Right forelimb (tissue), 1 donor: ENCODE measurements at regions not wholly inside any gene's neighbourhood (a gene's known extent, or its start where the extent isn't known, plus 50 kb on each side); places are given as distances from the start of the nearest gene placed in this dataset.

ENCODE experiments used
- DNase-seq: peaks from one replicate; pipeline ENCODE4 v3.0.0-alpha.2; 2018

- DNase-seq = no peak
These were observed 60.5 kb downstream of the NR2F2 start for GRCh38 chr15:96390986-96391385.

DNA sequence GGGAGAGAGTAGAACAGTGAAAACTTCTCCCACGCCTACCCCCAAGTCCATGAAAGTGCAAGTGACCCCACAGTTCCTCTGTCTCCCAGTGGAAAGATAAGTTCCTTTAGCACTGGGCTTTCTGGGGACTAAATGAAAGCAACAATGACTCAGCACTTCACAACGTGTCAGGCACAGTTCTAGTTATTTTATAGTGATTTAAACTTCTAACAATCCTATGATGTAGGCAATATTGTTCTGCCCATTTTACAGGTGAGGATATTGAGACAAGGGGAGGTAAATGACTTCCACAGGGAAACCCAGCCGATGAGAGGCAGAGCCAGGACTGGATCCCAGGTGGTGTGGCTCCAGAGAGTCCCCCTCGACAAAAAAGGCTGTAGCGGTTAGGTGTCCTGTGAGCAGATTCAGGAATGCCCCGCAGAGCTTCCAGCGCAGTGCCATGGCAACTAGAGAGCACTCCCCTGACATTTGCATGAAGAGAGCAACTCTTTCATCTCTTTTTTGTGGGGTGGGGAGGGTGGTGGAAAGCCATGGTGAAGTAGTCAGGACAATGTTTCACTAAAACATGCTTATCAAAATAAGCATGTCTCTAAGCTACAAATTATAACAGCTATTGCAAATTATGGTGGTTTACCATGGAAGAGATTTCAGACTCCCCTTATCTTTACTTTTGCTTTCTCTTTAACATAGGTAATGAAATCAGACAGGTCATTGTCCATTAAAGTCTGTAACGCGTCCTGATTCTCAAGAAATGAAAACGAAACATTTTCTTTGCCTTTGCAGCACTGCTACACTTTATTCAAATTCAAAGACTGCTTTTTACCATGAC, 62.1 kb downstream of the NR2F2 start:
- DNase-seq = no peak

GRCh38 chr15:96393209-96393513, 62.7 kb downstream of the NR2F2 start:
- no peak for DNase-seq

DNA sequence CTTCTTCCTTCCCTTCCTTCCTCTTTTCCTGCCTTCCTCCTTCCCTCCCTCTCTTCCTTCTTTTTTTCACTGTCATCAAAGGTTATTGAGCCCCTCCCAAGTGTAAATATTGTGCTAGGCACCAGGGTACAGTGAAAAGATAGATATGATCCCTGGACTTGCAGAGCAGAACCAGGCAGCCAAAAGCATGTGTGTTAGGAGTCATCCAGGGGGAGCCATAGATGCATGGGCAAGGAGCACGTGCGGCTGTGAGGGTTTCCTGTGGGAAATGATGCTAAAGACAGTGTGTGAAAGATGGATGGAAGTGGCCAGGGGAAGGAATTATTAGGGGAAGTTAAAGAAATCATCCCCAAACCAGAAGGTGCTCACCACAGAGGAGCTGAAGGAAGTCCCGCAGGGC, 65.2 kb downstream of the NR2F2 start:
- no peak for DNase-seq

- DNase-seq = no peak
These were observed 68.3 kb downstream of the NR2F2 start for GRCh38 chr15:96398776-96399175.

DNA sequence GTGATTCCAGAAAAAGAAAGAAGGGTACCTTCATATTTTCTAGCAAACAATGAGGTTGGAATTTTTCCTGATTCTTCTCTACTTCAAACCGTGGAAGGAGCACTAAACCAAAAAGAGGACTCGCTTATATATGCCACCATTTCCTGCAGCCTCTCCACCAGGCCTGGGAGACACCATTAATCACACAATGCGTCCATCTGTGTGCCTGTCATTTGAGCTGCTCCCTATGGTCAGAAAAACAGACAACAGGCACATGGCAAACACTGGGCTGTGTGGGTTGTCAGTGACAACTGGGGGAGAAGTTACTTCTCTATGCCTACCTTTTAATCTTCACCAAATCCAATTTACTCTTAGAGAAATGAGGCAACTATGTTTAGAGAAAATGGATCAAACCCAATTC, 71.9 kb downstream of the NR2F2 start:
- no peak for DNase-seq

DNA sequence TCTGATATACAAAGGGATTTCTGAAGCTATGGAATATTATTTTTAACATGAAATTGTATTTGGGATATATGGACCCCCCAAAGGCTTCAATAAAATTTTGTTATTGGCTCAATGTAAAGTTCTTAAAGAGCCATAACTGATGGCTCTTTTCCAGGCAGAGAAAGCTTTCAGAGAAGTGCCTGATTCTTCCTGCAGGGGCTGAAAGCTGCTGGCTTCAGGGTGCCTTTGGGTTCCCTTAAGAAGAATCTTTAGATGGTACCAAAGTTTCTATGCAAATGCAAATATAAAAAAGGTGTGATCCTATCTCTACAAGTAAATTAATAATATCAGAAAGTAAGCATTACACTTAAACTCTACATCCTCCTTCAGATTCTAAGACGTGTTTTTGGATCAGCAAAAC, 72.6 kb downstream of the NR2F2 start:
- no peak for DNase-seq

DNA sequence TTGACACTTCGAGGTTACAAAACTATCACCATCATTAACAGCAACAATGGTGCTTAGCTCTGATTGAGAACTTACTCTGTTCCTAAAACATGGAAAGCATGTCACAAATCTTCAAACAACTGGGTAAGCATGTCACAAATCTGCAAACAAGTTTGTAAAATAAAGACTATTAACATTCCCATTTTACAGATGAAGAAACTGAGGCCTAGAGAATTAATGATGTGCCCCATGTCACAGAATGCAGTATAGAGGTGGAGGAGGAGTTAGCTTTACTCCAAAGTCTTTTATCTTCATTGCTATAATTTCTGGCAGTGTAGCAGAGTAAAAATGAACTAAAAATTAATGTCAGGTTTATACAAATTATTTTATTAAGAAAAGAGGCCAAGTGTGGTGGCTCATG, 73.4 kb downstream of the NR2F2 start:
- DNase-seq = no peak

- no peak for DNase-seq
These were observed 74.1 kb downstream of the NR2F2 start for GRCh38 chr15:96404560-96404959.

GRCh38 chr15:96406291-96406690, 75.8 kb downstream of the NR2F2 start:
- no peak for DNase-seq

GRCh38 chr15:96406701-96407100, 76.2 kb downstream of the NR2F2 start:
- no peak for DNase-seq

GRCh38 chr15:96407482-96407881, 77.0 kb downstream of the NR2F2 start:
- no peak for DNase-seq

GRCh38 chr15:96408591-96409183, 78.2 kb downstream of the NR2F2 start:
- DNase-seq = no peak

DNA sequence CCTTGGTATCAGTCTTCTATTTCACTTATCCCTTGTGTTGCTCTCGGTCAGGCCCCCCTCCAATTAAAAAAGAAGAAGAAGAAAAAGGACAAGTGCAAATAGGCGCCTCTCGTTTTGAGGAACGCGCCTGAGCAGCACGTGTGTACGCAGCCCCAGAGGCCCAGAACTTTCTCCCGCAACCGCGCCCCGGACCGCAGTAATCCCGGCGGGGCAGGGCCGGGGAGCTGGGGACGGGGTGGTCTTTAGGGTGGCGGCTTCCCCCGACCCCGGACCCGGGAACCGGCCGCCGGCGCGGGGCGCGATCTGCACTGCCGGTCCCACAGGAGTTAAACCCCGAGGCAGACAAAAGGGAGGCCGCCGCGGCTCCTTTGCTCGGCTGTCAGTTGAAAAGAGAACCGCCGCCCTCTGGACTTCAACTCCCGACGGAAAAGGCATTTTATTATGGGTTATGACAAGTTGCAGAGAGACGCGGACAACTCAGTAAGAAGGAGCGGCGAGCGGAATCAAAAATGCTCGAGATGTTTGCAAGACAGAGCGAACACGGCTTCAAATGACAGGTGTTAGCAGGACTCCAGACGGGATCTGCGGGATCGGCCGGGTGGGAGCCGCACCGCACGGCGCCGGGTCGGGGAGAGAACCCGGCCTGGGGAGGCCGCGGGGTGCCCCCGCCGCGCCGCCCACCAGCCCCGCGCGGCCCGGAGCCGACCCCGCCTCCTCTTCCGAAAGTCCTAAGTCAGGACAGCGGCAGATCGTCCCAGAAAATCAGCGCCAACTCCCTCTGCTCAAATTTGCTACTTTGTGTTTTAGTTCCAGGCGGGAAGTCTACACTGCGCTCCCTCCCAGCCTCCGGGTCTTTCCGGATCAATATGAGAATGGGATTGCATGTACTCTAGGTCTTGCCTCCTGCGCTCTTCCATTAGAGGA, 79.0 kb downstream of the NR2F2 start:
- DNase-seq = no peak

DNA sequence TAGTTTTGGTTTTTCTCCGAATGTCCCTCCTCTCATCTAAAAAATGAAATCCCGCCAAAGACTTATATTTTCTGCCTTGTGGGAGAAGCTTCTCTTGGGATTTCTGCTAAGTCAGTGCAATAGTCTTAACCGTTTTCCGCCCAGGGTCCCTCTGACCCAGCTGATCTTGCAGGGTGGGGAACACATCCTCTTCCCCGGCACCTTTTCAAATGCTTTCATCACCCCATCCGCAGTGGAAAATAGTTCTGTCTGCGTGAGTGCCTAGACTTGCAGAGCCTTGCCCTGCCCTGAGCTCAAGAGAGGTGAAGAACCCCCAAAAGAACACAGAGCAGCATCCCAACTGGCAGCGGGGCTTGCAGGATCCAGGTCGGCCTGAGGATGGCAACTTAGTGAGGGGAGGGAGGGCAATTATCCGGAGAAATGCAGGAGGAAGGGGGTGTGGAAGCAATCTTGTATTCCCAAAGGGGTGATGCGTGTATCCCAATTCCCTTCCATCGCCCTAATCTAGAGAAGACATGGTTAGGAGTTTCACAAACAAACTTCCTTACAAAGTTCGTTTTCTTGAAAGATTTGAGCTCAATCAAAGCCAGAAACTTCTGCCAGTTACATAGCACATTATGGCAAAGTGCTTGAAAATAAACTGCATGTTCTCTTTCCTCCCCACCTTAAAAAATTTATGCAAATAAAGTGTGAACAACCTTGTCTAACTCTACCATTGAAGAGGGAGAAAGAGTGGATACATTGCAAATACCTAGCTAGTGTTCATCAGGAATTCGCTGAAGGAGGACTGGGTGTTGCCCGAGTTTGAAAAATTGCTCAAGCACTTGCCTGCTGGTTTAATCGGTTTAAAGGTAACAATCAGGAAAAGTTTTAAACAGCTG, 79.9 kb downstream of the NR2F2 start:
- no peak for DNase-seq

- DNase-seq = no peak
These were observed 80.8 kb downstream of the NR2F2 start for GRCh38 chr15:96411056-96412031.

DNA sequence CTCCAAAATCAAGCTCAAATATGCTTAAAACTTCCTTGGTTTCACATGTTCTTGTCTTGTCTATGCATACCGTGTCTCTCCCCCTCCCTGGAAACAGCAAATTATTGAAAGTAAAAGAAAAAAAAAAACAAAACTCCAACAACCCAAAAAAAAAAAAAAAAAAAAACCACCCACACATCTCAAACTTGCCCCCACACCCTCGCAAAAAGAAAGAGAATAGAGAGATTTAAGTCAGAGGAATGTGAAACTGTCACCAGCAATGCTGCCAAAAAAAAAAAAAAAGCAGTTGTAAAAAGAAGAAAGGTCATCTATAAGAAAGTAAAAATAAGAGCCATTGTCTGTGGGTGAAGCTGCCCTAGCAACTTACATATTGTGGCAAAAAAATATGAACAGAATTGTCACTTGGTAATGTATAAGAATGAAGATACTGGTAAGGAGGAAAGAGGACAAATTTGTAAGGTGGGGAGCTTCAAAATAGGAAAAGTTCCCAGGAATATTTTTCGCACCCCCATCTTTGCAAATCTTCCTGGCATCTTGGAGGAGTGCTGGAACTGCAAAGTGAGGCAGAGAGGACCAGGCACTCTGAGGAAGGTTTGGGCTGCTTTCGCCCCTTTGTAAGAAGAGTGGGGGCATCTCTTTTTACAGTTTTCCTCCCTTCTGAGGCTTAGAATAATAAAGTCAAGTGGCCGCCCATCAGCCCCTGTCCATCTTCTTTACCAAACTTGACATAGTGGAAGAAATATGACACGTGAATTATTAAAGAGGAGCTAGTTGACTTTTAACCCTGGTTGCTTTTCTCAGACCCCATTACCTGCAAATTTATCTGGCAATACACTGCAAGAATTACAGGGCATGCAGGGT, 81.8 kb downstream of the NR2F2 start:
- DNase-seq = no peak

DNA sequence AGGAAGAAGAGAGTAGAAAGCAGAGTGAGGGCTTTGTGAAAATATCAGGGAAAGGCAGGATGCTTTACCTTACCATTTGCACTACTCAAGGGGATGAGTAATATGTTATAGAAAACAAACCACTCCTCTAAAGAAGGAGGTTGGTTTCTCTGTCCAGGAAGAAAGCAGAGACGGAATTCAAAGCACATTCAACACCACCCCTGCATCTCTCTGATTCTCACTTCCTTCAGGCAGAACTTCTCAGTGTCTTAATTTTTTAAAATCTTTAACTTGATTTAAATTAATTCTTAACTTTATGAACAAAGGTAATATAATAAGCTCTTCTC, 82.4 kb downstream of the NR2F2 start:
- DNase-seq = no peak

DNA sequence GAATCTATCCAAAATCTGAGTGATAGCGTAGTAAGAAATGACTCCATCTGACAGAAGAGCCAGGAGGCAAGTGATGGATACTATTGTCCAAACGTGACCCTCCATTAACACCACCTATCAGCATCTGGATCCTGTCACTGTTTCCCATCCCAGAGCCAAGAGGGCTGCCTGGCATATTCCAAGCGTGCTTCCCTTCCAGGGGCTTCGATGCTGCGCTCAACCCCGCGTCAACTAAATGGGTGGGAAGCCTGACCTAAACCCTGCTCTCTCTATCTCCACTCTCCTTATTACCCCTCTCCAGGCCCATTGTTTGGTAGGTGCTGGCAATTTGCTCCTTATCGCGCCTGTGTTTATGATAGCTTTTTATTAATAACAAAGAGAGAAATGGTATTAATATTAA, 83.2 kb downstream of the NR2F2 start:
- DNase-seq = no peak

DNA sequence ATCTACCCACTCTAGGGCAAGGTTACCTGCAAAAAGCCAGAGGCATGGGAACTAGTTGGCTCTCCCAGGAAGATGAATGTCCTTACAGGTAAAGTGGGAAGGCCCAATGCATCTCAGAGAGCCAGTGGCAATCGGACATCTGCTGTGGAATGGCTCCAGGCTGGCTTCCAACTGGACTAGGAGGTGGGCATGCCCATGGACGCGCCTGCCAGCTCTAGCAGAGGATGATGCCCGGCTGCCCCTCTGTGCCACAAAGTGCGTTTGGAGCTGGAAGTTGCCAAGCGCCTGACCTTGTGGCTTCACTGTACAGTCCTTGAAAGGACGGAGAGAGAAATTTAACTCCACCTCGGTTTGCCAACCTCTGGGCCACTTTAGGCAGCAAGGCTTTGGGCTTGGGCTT, 84.4 kb downstream of the NR2F2 start:
- DNase-seq = no peak
